GM12878 (cell line): ENCODE measurements at regions not wholly inside any gene's neighbourhood (a gene's known extent, or its start where the extent isn't known, plus 50 kb on each side); places are given as distances from the start of the nearest gene placed in this dataset.

Experiments used
- ATAC-seq: fragments of 200-7000 bp; cut with Tn5 transposase; 3 replicates; pipeline ENCODE4 v1.9.1; 2020; ENCODE audit warnings: mild to moderate bottlenecking, moderate library complexity
- BruUV-seq: library from RNA; stranded (reverse); fragments of 400-500 nt; replicated peaks from 2 replicates; lab custom pipeline; 2021; lab: Mats Ljungman, UMichigan
- CTCF ChIA-PET: fragments of 300-600 bp; sonication (Branson Sonifier 250); formaldehyde crosslinking; extraction: SDS; loops from one replicate; lab custom pipeline; 2021; ENCODE audit warnings: inconsistent platforms; lab: Yijun Ruan, JAX
- POLR2A ChIA-PET: fragments of 350-600 bp; formaldehyde crosslinking; extraction: SDS; loops from one replicate; lab custom pipeline; 2021; ENCODE audit warnings: inconsistent platforms; lab: Charles Lee
- RAD21 ChIA-PET: fragments of 300-600 bp; sonication (Branson Sonifier 250); formaldehyde crosslinking; loops from one replicate; lab custom pipeline; 2023; ENCODE audit warnings: antibody characterized with exemption; ENCODE audit not compliant: unreplicated experiment; lab: Charles Lee
- SMC1A ChIA-PET: fragments of 300-600 bp; sonication (Branson Sonifier 250); formaldehyde crosslinking; loops from one replicate; lab custom pipeline; 2023; ENCODE audit not compliant: unreplicated experiment, uncharacterized antibody; lab: Charles Lee
- DNase-seq: peaks from one replicate; pipeline ENCODE4 v3.0.0-alpha.2; 2011; ENCODE audit warnings: low read depth, low spot score
- FAIRE-seq: peaks from 3 replicates; lab custom pipeline; 2011; peaks lifted over from hg19 to GRCh38; lab: Jason Lieb, UNC
- H2AFZ ChIP-seq: 2 replicates; pipeline ENCODE4 v1.6.0; 2011; ENCODE audit warnings: low read depth, low read length, control low read depth; ENCODE audit not compliant: control insufficient read depth
- H3K27ac ChIP-seq: 2 replicates; pipeline ENCODE4 v1.5.1; 2011; ENCODE audit warnings: control low read depth; ENCODE audit not compliant: control insufficient read depth, insufficient read depth
- H3K27me3 ChIP-seq, 2 experiments: replicated peaks in 1 of 2; 2 replicates each; pipeline versions ENCODE4 v1.6.0 to v1.6.1; 2011; ENCODE audit warnings: low read length in 1 of 2; ENCODE audit not compliant: control insufficient read depth in 2 of 2, insufficient read depth in 2 of 2
- H3K36me3 ChIP-seq, 2 experiments: 2 replicates each; pipeline ENCODE4 v1.5.1; 2011; ENCODE audit warnings: low read length in 1 of 2; ENCODE audit not compliant: control insufficient read depth in 2 of 2, insufficient read depth in 2 of 2
- H3K4me1 ChIP-seq: 2 replicates; pipeline ENCODE4 v1.6.1; 2011; ENCODE audit warnings: mild to moderate bottlenecking, low read length, moderate library complexity, mixed read lengths; ENCODE audit not compliant: control insufficient read depth, insufficient read depth
- H3K4me2 ChIP-seq: 2 replicates; pipeline ENCODE4 v1.6.0; 2011; ENCODE audit warnings: control low read depth; ENCODE audit not compliant: control insufficient read depth, insufficient read depth
- H3K4me3 ChIP-seq: fragments of 200-600 bp; sonication (generic); 2 replicates; pipeline ENCODE4 v1.5.1; 2016
- H3K79me2 ChIP-seq: 2 replicates; pipeline ENCODE4 v1.6.0; 2011; ENCODE audit warnings: low read length; ENCODE audit not compliant: control insufficient read depth, insufficient read depth
- H3K9ac ChIP-seq: 2 replicates; pipeline ENCODE4 v1.8.0; 2011; ENCODE audit warnings: low read length, control low read depth, mixed read lengths; ENCODE audit not compliant: control insufficient read depth, insufficient read depth
- H3K9me3 ChIP-seq: replicated peaks from 3 replicates; pipeline ENCODE4 v1.5.1; 2011; ENCODE audit warnings: mild to moderate bottlenecking, low read length; ENCODE audit not compliant: control insufficient read depth, insufficient read depth
- H4K20me1 ChIP-seq: 2 replicates; pipeline ENCODE4 v1.6.0; 2011; ENCODE audit not compliant: control insufficient read depth, insufficient read depth
- CHD4 ChIP-seq: fragments of 200-600 bp; sonication (generic); IDR thresholded peaks from 2 replicates; pipeline ENCODE4 v1.6.1; 2016; ENCODE audit warnings: mild to moderate bottlenecking
- CTCF ChIP-seq, 3 experiments: IDR thresholded peaks in 2 of 3; conservative IDR thresholded peaks in 1 of 3; 2 replicates each; pipeline ENCODE4 v1.5.1; 2011; ENCODE audit warnings: low read depth in 3 of 3, low read length in 3 of 3, mild to moderate bottlenecking in 3 of 3, control low read depth in 2 of 3, moderate library complexity in 2 of 3, inconsistent platforms in 1 of 3, mixed read lengths in 1 of 3; ENCODE audit not compliant: control insufficient read depth in 2 of 3, insufficient read depth in 1 of 3; ENCODE audit errors: extremely low read depth in 1 of 3
- E2F4 ChIP-seq: IDR thresholded peaks from 2 replicates; pipeline ENCODE4 v1.6.1; 2012; ENCODE audit warnings: low read depth, low read length, improper control_type of control experiment
- FOS ChIP-seq: IDR thresholded peaks from 3 replicates; pipeline ENCODE4 v1.6.1; 2011; ENCODE audit warnings: borderline replicate concordance; ENCODE audit not compliant: insufficient read length; ENCODE audit errors: extremely low read depth
- NBN ChIP-seq: fragments of 450-650 bp; IDR thresholded peaks from 2 replicates; pipeline ENCODE4 v1.6.1; 2016
- ZBTB33 ChIP-seq: fragments of 450-650 bp; IDR thresholded peaks from 2 replicates; pipeline ENCODE4 v1.6.1; 2017; ENCODE audit warnings: mild to moderate bottlenecking
- in situ Hi-C: fragments of 300-500 bp; cut with MboI; formaldehyde crosslinking; loops from 9 replicates; pipeline ENCODE4 v1.14.3; 2018; ENCODE audit warnings: mixed read lengths
- intact Hi-C: fragments of 100-400 bp; cut with micrococcal nuclease; formaldehyde crosslinking; loops from one replicate; pipeline ENCODE4 v1.14.2; 2022; ENCODE audit not compliant: unreplicated experiment

GRCh38 chr21:18163956-18164355 lies 80.7 kb upstream of the CHODL start:
- Histone ChIP-seq H3K4me1 (no peaks in the 10 kb centered on the region), H3K9ac (no peak overlapping the region), H3K79me2 (no peaks in the 10 kb centered on the region), H4K20me1 (no peaks in the 10 kb centered on the region), H3K4me3 (no peak overlapping the region), H2AFZ (no peak overlapping the region), H3K4me2 (no peak overlapping the region), H3K27ac (no peak overlapping the region), H3K27me3 (no peaks in the 10 kb centered on the region), H3K9me3 (no peaks in the 10 kb centered on the region), H3K36me3 (no peaks in the 10 kb centered on the region)
- TF ChIP-seq NBN (no peak), CHD4 (no peak), CTCF (IDR thresholded peaks at IDR 0.05 in 2 of 3, conservative IDR thresholded peaks at IDR 0.05 in 1 of 3; ENCODE audit: control insufficient read depth in 2 of 3, extremely low read depth in 1 of 3, insufficient read depth in 1 of 3, low read depth in 3 of 3, low read length in 3 of 3) (no peak), FOS (no peak), ZBTB33 (no peak), E2F4 (no peak)
- RAD21 ChIA-PET = no interaction called here
- DNase-seq (no peak), FAIRE-seq (no peak), ATAC-seq (no peak)
- SMC1A ChIA-PET = no interaction called here
- in situ Hi-C loops (no loop called here), intact Hi-C loops (no loop called here)
- CTCF ChIA-PET = no interaction called here
- POLR2A ChIA-PET = no interaction called here
- no TSS peak for BruUV-seq
